ENCODE measurements at regions not wholly inside any gene's neighbourhood (a gene's known extent, or its start where the extent isn't known, plus 50 kb on each side); places are given as distances from the start of the nearest gene placed in this dataset.

DNA sequence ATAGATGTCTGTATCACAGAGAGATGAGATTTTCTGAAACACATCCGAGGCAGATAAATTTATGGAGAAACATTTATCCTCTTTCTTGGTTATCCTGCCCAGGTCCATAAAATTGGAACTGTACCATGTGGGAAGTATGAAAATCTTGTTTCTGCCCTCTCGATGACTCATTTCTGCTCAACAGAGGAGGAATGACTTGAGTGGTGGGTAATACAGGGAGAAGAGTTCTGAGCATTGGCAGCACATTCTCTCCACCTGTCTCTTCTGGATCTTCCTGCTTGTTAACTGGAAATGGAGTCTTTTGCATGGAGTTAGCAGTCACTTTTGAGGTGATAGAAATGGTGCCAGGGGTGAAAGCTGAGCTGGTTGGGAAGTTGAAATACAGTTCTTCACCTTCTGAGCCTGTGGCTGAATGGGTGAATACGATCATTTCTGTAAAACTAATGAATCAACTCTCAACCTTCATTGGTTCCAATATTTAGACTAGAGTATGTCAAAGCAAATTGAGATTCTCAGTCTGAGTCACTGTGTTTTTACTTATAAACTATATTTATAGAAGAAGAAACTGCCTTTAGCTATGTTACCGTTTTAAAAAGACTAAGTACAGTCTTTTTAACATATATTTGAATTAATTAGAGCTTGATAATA lies 945.5 kb downstream of the SORCS3 start:
- DNase-seq = no peak
- no peaks in the 10 kb centered on the region for H3K9me3 ChIP-seq (replicated peaks in 1 of 3)
- H3K27ac ChIP-seq = no peak overlapping the region
- intact Hi-C loops (cut with DNase I) = no loop called here
- no peaks in the 10 kb centered on the region for H3K4me1 ChIP-seq (replicated peaks in 1 of 2)
- no peaks in the 10 kb centered on the region for H3K36me3 ChIP-seq (replicated peaks in 1 of 2)
- no peak overlapping the region for H3K4me3 ChIP-seq
- TF ChIP-seq POLR2A (IDR thresholded peaks at IDR 0.05) (no peak), CTCF (IDR thresholded peaks at IDR 0.05) (no peak)
- H3K27me3 ChIP-seq = no peaks in the 10 kb centered on the region
- 56 to 72% (median 63%) methylated on average over 4 of the region's 4 CpGs for WGBS, 4 donors

GRCh38 chr10:105585753-105586152 lies 944.7 kb downstream of the SORCS3 start:
- Histone ChIP-seq H3K27me3 (no peaks in the 10 kb centered on the region), H3K4me3 (no peak overlapping the region), H3K27ac (no peak overlapping the region), H3K4me1 (replicated peaks in 1 of 2) (no peaks in the 10 kb centered on the region), H3K36me3 (replicated peaks in 1 of 2) (no peaks in the 10 kb centered on the region), H3K9me3 (replicated peaks in 1 of 3) (no peaks in the 10 kb centered on the region)
- TF ChIP-seq POLR2A (IDR thresholded peaks at IDR 0.05) (no peak), CTCF (IDR thresholded peaks at IDR 0.05) (no peak)
- DNase-seq = no peak
- intact Hi-C loops (cut with DNase I) = no loop called here
- 38 to 51% (median 40%) methylated on average over 5 of the region's 5 CpGs for WGBS, 4 donors

- no peak for DNase-seq
- H3K4me3 ChIP-seq = no peak overlapping the region
- no peak for TF ChIP-seq CTCF (IDR thresholded peaks at IDR 0.05)
- no peak for TF ChIP-seq POLR2A (IDR thresholded peaks at IDR 0.05)
- intact Hi-C loops (cut with DNase I) = no loop called here
- H3K36me3 ChIP-seq (replicated peaks in 1 of 2) = no peaks in the 10 kb centered on the region
- no peak overlapping the region for H3K27ac ChIP-seq
- H3K27me3 ChIP-seq = no peaks in the 10 kb centered on the region
- H3K4me1 ChIP-seq (replicated peaks in 1 of 2) = no peaks in the 10 kb centered on the region
- no peaks in the 10 kb centered on the region for H3K9me3 ChIP-seq (replicated peaks in 1 of 3)
These were observed 944.1 kb downstream of the SORCS3 start for GRCh38 chr10:105585171-105585570.

DNA sequence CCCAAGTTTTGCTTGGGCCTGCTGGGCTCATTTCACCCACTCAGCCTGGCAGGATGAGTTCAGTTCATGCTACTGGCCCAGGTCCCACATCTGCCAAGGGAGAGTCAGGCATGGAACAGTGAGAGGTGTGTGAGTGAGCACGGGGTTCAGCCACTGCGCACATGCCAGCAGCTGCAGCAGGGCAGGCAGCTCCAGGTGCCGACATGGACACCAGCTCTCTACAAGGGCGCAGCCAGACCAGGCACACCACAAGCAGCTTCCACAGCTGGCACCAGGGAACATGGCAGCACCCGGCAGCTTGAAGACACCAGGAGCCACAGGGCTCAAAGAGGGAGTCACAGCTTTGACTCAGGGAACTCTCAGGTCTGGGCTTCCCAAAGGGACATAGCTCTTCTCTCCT lies 938.0 kb downstream of the SORCS3 start:
- DNase-seq = no peak
- no peak overlapping the region for H3K4me3 ChIP-seq
- no peaks in the 10 kb centered on the region for H3K9me3 ChIP-seq (replicated peaks in 1 of 3)
- intact Hi-C loops (cut with DNase I) = no loop called here
- H3K27ac ChIP-seq = no peak overlapping the region
- H3K4me1 ChIP-seq (replicated peaks in 1 of 2) = no peaks in the 10 kb centered on the region
- TF ChIP-seq POLR2A (IDR thresholded peaks at IDR 0.05) (no peak), CTCF (IDR thresholded peaks at IDR 0.05) (no peak)
- no peaks in the 10 kb centered on the region for H3K36me3 ChIP-seq (replicated peaks in 1 of 2)
- 89 to 100% (median 91%) methylated on average over 3 to 5 of the region's 5 CpGs; no CpG with 5 or more reads in 1 of the 4 donors for WGBS, 4 donors
- H3K27me3 ChIP-seq = no peaks in the 10 kb centered on the region

Data from adrenal gland (tissue), 9 donors.